ENCODE measurements at regions not wholly inside any gene's neighbourhood (a gene's known extent, or its start where the extent isn't known, plus 50 kb on each side); places are given as distances from the start of the nearest gene placed in this dataset.

DNA sequence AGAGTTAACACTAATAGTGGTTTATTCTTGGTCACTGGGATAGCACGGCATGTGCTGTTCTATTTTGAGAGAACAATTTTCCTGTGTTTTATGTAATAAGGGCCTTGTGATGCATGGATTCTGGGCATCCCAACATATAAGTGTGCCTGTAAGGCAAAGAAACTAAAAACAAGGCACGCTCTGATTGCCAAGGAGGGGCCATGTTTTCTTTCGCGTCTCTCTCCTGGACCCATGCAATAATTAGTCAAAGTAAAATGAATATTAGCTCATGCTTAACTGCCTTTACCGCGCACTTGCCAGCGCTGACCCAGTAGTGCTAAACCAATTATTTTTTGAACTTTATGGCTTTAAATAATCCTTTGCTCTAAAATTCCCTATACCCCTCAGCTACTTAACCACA, 140.9 kb downstream of the PSAT1 start:
- no peaks in the 10 kb centered on the region for H3K27me3 ChIP-seq (ENCODE audit: insufficient read depth, low read depth)
- H3K27ac ChIP-seq = no peak overlapping the region

DNA sequence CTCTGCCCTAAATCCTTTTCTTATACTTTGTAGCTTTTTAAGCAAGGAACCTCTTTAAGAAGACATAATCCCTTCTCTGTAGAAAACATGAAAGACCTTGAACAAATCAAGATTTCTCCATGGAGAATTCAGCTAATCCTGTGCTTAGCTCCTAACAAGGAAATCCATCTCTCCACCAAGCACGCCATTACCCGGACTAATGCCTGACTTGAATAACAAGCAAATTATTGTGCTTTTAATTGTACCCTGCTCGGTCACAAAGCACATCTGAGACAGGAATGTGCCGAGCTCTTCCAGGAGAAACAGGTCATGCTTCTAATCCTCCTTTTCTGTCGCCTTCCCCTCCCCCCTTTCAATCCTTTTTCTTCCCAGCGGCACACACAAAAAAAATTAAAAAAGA, 141.3 kb downstream of the PSAT1 start:
- H3K36me3 ChIP-seq (ENCODE audit: insufficient read depth) = no peaks in the 10 kb centered on the region
- no peaks in the 10 kb centered on the region for H4K20me1 ChIP-seq (ENCODE audit: insufficient read depth)
- H3K9ac ChIP-seq = no peak overlapping the region
- no peaks in the 10 kb centered on the region for H3K27me3 ChIP-seq (ENCODE audit: insufficient read depth, low read depth)
- H2AFZ ChIP-seq (ENCODE audit: low read depth) = no peak overlapping the region
- H3K4me3 ChIP-seq (IDR thresholded peaks at IDR 0.05; ENCODE audit: insufficient read depth, low read depth, low read length) = no peak overlapping the region
- H3K4me1 ChIP-seq (ENCODE audit: low read depth, poor library complexity, severe bottlenecking) = no peaks in the 10 kb centered on the region
- no peaks in the 10 kb centered on the region for H3K79me2 ChIP-seq (ENCODE audit: insufficient read depth, low read depth)
- H3K4me2 ChIP-seq = no peak overlapping the region
- TF ChIP-seq, protein P1, sequence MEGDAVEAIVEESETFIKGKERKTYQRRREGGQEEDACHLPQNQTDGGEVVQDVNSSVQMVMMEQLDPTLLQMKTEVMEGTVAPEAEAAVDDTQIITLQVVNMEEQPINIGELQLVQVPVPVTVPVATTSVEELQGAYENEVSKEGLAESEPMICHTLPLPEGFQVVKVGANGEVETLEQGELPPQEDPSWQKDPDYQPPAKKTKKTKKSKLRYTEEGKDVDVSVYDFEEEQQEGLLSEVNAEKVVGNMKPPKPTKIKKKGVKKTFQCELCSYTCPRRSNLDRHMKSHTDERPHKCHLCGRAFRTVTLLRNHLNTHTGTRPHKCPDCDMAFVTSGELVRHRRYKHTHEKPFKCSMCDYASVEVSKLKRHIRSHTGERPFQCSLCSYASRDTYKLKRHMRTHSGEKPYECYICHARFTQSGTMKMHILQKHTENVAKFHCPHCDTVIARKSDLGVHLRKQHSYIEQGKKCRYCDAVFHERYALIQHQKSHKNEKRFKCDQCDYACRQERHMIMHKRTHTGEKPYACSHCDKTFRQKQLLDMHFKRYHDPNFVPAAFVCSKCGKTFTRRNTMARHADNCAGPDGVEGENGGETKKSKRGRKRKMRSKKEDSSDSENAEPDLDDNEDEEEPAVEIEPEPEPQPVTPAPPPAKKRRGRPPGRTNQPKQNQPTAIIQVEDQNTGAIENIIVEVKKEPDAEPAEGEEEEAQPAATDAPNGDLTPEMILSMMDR (conservative IDR thresholded peaks at IDR 0.05; ENCODE audit: low read depth, low read length) = no peak
- no peak overlapping the region for H3K27ac ChIP-seq

More for the DNA sequence above, 140.9 kb downstream of the PSAT1 start:
- H3K4me3 ChIP-seq (IDR thresholded peaks at IDR 0.05; ENCODE audit: insufficient read depth, low read depth, low read length) = no peak overlapping the region
- no peaks in the 10 kb centered on the region for H3K79me2 ChIP-seq (ENCODE audit: insufficient read depth, low read depth)
- no peak overlapping the region for H3K4me2 ChIP-seq
- H4K20me1 ChIP-seq (ENCODE audit: insufficient read depth) = no peaks in the 10 kb centered on the region
- H3K9ac ChIP-seq = no peak overlapping the region
- no peaks in the 10 kb centered on the region for H3K36me3 ChIP-seq (ENCODE audit: insufficient read depth)
- no peak overlapping the region for H2AFZ ChIP-seq (ENCODE audit: low read depth)
- no peaks in the 10 kb centered on the region for H3K4me1 ChIP-seq (ENCODE audit: low read depth, poor library complexity, severe bottlenecking)
- TF ChIP-seq, protein P1 (conservative IDR thresholded peaks at IDR 0.05; ENCODE audit: low read depth, low read length) = no peak

DNA sequence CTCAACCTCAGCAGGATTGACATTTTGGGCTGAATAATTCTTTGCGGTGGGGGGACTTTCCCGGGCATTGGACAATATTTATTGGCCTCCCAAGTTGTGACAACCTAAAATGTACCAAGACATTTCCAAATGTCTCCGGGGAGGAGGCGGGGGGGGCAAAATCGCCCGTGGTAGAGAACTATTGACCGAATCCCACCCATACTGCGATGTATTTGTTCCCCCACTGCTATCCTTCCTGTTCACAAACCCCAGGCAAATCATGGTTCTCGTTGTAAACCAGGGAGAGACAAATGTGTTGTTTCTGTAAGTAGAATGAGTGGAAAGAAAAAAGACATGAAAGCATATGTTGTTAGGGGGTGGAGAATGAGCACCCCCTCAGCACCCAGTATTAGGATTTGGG, 141.9 kb downstream of the PSAT1 start:
- no peak overlapping the region for H3K9ac ChIP-seq
- H3K79me2 ChIP-seq (ENCODE audit: insufficient read depth, low read depth) = no peaks in the 10 kb centered on the region
- H3K27me3 ChIP-seq (ENCODE audit: insufficient read depth, low read depth) = no peaks in the 10 kb centered on the region
- H3K27ac ChIP-seq = no peak overlapping the region
- no peaks in the 10 kb centered on the region for H3K36me3 ChIP-seq (ENCODE audit: insufficient read depth)
- H3K4me3 ChIP-seq (IDR thresholded peaks at IDR 0.05; ENCODE audit: insufficient read depth, low read depth, low read length) = no peak overlapping the region
- no peaks in the 10 kb centered on the region for H3K4me1 ChIP-seq (ENCODE audit: low read depth, poor library complexity, severe bottlenecking)
- no peak overlapping the region for H3K4me2 ChIP-seq
- TF ChIP-seq, protein P1 (conservative IDR thresholded peaks at IDR 0.05; ENCODE audit: low read depth, low read length) = no peak
- no peak overlapping the region for H2AFZ ChIP-seq (ENCODE audit: low read depth)
- H4K20me1 ChIP-seq (ENCODE audit: insufficient read depth) = no peaks in the 10 kb centered on the region

DNA sequence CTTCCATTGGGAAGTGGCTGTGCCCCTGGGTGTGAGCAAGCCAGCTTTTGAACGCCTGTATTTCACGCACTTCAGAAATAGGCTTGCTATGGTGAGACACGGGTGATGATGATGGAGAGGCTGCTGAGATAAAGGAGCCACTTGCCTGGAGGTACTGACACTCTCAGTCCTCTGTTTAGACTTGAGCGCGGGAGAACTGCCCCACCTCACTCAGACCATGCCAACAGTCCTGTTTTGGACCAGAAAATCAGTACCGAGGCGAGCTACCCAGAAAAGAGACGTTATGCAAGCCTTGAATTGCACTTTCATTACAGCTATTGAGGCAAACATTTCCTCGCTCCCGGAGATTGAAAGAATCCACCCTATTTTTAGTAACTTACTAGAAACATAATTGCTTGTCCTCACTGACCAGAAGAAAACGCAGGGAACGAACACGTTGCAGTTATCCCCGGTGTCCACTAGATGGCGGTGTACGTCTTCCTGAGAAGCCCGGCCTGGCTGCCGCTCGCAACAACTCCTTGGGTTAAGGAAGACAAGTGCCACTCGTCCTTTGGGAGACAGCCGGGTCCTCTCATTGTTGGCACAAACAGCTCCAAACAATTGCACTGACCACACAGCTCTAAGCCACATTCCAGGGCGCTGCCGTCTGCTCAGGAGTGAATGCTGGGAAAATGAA, 142.4 kb downstream of the PSAT1 start:
- H3K4me1 ChIP-seq (ENCODE audit: low read depth, poor library complexity, severe bottlenecking) = no peaks in the 10 kb centered on the region
- no peaks in the 10 kb centered on the region for H3K27me3 ChIP-seq (ENCODE audit: insufficient read depth, low read depth)
- no peaks in the 10 kb centered on the region for H3K79me2 ChIP-seq (ENCODE audit: insufficient read depth, low read depth)
- no peaks in the 10 kb centered on the region for H4K20me1 ChIP-seq (ENCODE audit: insufficient read depth)
- TF ChIP-seq, protein P1 (conservative IDR thresholded peaks at IDR 0.05; ENCODE audit: low read depth, low read length) = peak; percentile 94
- H3K36me3 ChIP-seq (ENCODE audit: insufficient read depth) = no peaks in the 10 kb centered on the region
- H3K27ac ChIP-seq = no peak overlapping the region
- peak overlapping the region; percentile 53; the same call in 1 of the 2 replicates for H2AFZ ChIP-seq (ENCODE audit: low read depth)
- peak overlapping the region; percentile 4; the same call in 1 of the 2 replicates for H3K4me2 ChIP-seq
- no peak overlapping the region for H3K4me3 ChIP-seq (IDR thresholded peaks at IDR 0.05; ENCODE audit: insufficient read depth, low read depth, low read length)
- H3K9ac ChIP-seq = no peak overlapping the region

Measured in KMS-11 (cell line).